ENCODE measurements at regions not wholly inside any gene's neighbourhood (a gene's known extent, or its start where the extent isn't known, plus 50 kb on each side); places are given as distances from the start of the nearest gene placed in this dataset.

GRCh38 chr5:106728208-106728607 is 942.5 kb downstream of the EFNA5 start:
- no peak for TF ChIP-seq CTCF (optimal IDR thresholded peaks at IDR 0.05 in 1 of 3, IDR thresholded peaks at IDR 0.05 in 1 of 3, conservative IDR thresholded peaks at IDR 0.05 in 1 of 3; ENCODE audit: extremely low read depth in 1 of 3, insufficient read depth in 2 of 3, low read length in 3 of 3)
- no peak for TF ChIP-seq EZH2 (IDR thresholded peaks at IDR 0.05; ENCODE audit: low read length)
- no peak overlapping the region for H3K4me3 ChIP-seq (ENCODE audit: control insufficient read depth in 2 of 3, extremely low read depth in 1 of 3, insufficient read depth in 2 of 3, low read depth in 1 of 3, low read length in 3 of 3)
- peaks cover 7% of the 10 kb centered on the region for H3K4me1 ChIP-seq (ENCODE audit: control insufficient read depth, extremely low read depth, insufficient read depth, low read length)
- H3K9ac ChIP-seq (ENCODE audit: control insufficient read depth, extremely low read depth, insufficient read depth, low read length), result no peak overlapping the region
- H4K20me1 ChIP-seq (ENCODE audit: control insufficient read depth, extremely low read depth, insufficient read depth, low read length), result no peaks in the 10 kb centered on the region
- H3K9me3 ChIP-seq (ENCODE audit: control insufficient read depth, low read depth, low read length), result no peaks in the 10 kb centered on the region
- H3K9me1 ChIP-seq (ENCODE audit: control insufficient read depth, extremely low read depth, insufficient read depth, low read length), result no peaks in the 10 kb centered on the region
- no peak overlapping the region for H3K4me2 ChIP-seq (ENCODE audit: control insufficient read depth, extremely low read depth, insufficient read depth, low read depth, low read length)
- DNase-seq (ENCODE audit: low read depth, low spot score), result no peak
- H2AFZ ChIP-seq (ENCODE audit: control insufficient read depth, low read length), result no peak overlapping the region
- H3K36me3 ChIP-seq (ENCODE audit: control insufficient read depth in 2 of 2, extremely low read depth in 1 of 2, insufficient read depth in 2 of 2, low read length in 2 of 2), result no peaks in the 10 kb centered on the region
- FAIRE-seq, result no peak
- no peaks in the 10 kb centered on the region for H3K27me3 ChIP-seq (ENCODE audit: control insufficient read depth, extremely low read depth, insufficient read depth, low read length)
- H3K27ac ChIP-seq (ENCODE audit: control insufficient read depth, insufficient read depth, low read length), result no peak overlapping the region
- H3K79me2 ChIP-seq (ENCODE audit: control insufficient read depth, insufficient read depth, low read length), result no peaks in the 10 kb centered on the region
- dilution Hi-C loops (cut with MboI; ENCODE audit: extremely low pct_ligation_motif_present, low sequenced_read_pairs), result no loop called here

- Histone ChIP-seq H3K79me2 (ENCODE audit: control insufficient read depth, insufficient read depth, low read length) (no peaks in the 10 kb centered on the region), H3K9me3 (ENCODE audit: control insufficient read depth, low read depth, low read length) (no peaks in the 10 kb centered on the region), H3K36me3 (ENCODE audit: control insufficient read depth in 2 of 2, extremely low read depth in 1 of 2, insufficient read depth in 2 of 2, low read length in 2 of 2) (no peaks in the 10 kb centered on the region), H3K27ac (ENCODE audit: control insufficient read depth, insufficient read depth, low read length) (no peak overlapping the region), H3K9ac (ENCODE audit: control insufficient read depth, extremely low read depth, insufficient read depth, low read length) (no peak overlapping the region), H3K4me2 (ENCODE audit: control insufficient read depth, extremely low read depth, insufficient read depth, low read depth, low read length) (no peak overlapping the region), H4K20me1 (ENCODE audit: control insufficient read depth, extremely low read depth, insufficient read depth, low read length) (no peaks in the 10 kb centered on the region), H2AFZ (ENCODE audit: control insufficient read depth, low read length) (no peak overlapping the region), H3K9me1 (ENCODE audit: control insufficient read depth, extremely low read depth, insufficient read depth, low read length) (no peaks in the 10 kb centered on the region), H3K27me3 (ENCODE audit: control insufficient read depth, extremely low read depth, insufficient read depth, low read length) (no peaks in the 10 kb centered on the region), H3K4me3 (ENCODE audit: control insufficient read depth in 2 of 3, extremely low read depth in 1 of 3, insufficient read depth in 2 of 3, low read depth in 1 of 3, low read length in 3 of 3) (no peak overlapping the region), H3K4me1 (ENCODE audit: control insufficient read depth, extremely low read depth, insufficient read depth, low read length) (peaks cover 7% of the 10 kb centered on the region)
- dilution Hi-C loops (cut with MboI; ENCODE audit: extremely low pct_ligation_motif_present, low sequenced_read_pairs), result no loop called here
- no peak for TF ChIP-seq CTCF (optimal IDR thresholded peaks at IDR 0.05 in 1 of 3, IDR thresholded peaks at IDR 0.05 in 1 of 3, conservative IDR thresholded peaks at IDR 0.05 in 1 of 3; ENCODE audit: extremely low read depth in 1 of 3, insufficient read depth in 2 of 3, low read length in 3 of 3)
- no peak for TF ChIP-seq EZH2 (IDR thresholded peaks at IDR 0.05; ENCODE audit: low read length)
- DNase-seq (ENCODE audit: low read depth, low spot score) (no peak), FAIRE-seq (no peak)
Observed at GRCh38 chr5:106727071-106727470, 943.7 kb downstream of the EFNA5 start.
